ENCODE measurements at regions not wholly inside any gene's neighbourhood (a gene's known extent, or its start where the extent isn't known, plus 50 kb on each side); places are given as distances from the start of the nearest gene placed in this dataset.

DNA sequence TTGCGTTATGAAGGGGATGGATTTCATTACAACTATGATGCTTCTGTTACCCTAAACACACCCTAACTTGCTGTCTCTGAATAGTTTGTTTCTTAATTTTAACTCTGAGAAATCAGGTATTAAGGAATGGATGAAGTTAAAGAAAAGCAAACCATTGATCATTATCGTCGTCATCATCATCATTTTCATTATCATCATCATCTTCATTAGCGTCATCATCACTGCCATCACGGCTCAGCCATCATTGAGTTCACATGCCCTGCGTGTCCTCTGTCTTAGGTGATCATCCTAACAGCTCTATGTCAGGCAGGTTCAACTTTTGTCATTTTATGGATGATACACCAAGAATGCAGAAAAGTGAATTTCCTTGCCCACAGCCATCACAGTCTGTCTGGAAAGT, 477.5 kb upstream of the EEF2KMT start:
- Histone ChIP-seq H3K36me3 (ENCODE audit: control insufficient read depth, insufficient read depth, low read length) (no peaks in the 10 kb centered on the region), H2BK20ac (ENCODE audit: low read depth, low read length) (no peak overlapping the region), H3K9me1 (ENCODE audit: insufficient read depth, low read length) (no peaks in the 10 kb centered on the region), H2AFZ (replicated peaks; ENCODE audit: low read length, poor library complexity) (no peak overlapping the region), H3K4me1 (ENCODE audit: control insufficient read depth, insufficient read depth, low read length) (no peaks in the 10 kb centered on the region), H3K79me1 (ENCODE audit: low read depth in 1 of 2, low read length in 2 of 2) (no peaks in the 10 kb centered on the region), H2BK120ac (ENCODE audit: low read depth, low read length) (no peak overlapping the region), H3K27ac (ENCODE audit: insufficient read depth, low read length) (no peak overlapping the region), H3K4me2 (ENCODE audit: low read depth, low read length) (no peak overlapping the region), H2BK15ac (ENCODE audit: low read depth, low read length) (no peak overlapping the region), H3K56ac (ENCODE audit: extremely low read depth, insufficient read depth, low read length) (no peak overlapping the region), H4K20me1 (ENCODE audit: insufficient read depth, low read length) (no peaks in the 10 kb centered on the region), H3K9me3 (ENCODE audit: control insufficient read depth, insufficient read depth, low read length) (peaks cover 23% of the 10 kb centered on the region; the same call in 1 of the 2 replicates), H2AK9ac (replicated peaks; ENCODE audit: low read depth, low read length, poor library complexity) (no peak overlapping the region), H4K91ac (ENCODE audit: insufficient read depth, low read depth, low read length) (no peak overlapping the region), H4K8ac (ENCODE audit: low read depth in 2 of 2, low read length in 2 of 2) (no peak overlapping the region), H2BK5ac (ENCODE audit: low read depth, low read length, poor library complexity, severe bottlenecking) (no peak overlapping the region), H3K4me3 (ENCODE audit: insufficient read depth, low read depth, low read length) (no peak overlapping the region), H3K23ac (ENCODE audit: low read depth, low read length) (no peak overlapping the region), H2AK5ac (ENCODE audit: low read depth, low read length) (no peak overlapping the region), H3K27me3 (ENCODE audit: control insufficient read depth, insufficient read depth, low read length) (no peaks in the 10 kb centered on the region), H4K5ac (ENCODE audit: low read depth, low read length) (no peak overlapping the region), H3K9ac (ENCODE audit: low read depth, low read length) (no peak overlapping the region), H3K4ac (ENCODE audit: low read depth, low read length) (no peak overlapping the region), H3K18ac (ENCODE audit: low read depth, low read length) (no peak overlapping the region), H3K14ac (replicated peaks; ENCODE audit: low read depth, low read length) (no peak overlapping the region)
- in situ Hi-C loops (cut with MboI; ENCODE audit: low sequenced_read_pairs): no loop called here
- CTCF ChIA-PET: interaction anchor here (0.6 kb wide), 1 partner anchor 883 kb away, joined by 4 read pairs; no protein-coding TSS in a partner anchor
- ATAC-seq (ENCODE audit: low read depth) (no peak), DNase-seq (no peak)
- intact Hi-C loops (cut with micrococcal nuclease): no loop called here
- BruUV-seq (replicated peaks): no TSS peak
- POLR2A ChIA-PET (ENCODE audit: unreplicated experiment): no interaction called here
- 42% methylated on average over 3 of the region's 6 CpGs; no CpG with 5 or more reads in 1 of the 2 experiments for WGBS, 2 experiments (ENCODE audit: extremely low coverage in 2 of 2, insufficient read length in 1 of 2)
- no peak for TF ChIP-seq POLR2A (IDR thresholded peaks at IDR 0.05; ENCODE audit: low read depth, low read length)
- TF ChIP-seq BHLHE40 (IDR thresholded peaks at IDR 0.05; ENCODE audit: low read depth, low read length): no peak
- no peak for TF ChIP-seq CHD1 (IDR thresholded peaks at IDR 0.05; ENCODE audit: low read depth, low read length)
- no peak for TF ChIP-seq CEBPB (IDR thresholded peaks at IDR 0.05; ENCODE audit: low read depth, low read length)
- TF ChIP-seq, protein P1, sequence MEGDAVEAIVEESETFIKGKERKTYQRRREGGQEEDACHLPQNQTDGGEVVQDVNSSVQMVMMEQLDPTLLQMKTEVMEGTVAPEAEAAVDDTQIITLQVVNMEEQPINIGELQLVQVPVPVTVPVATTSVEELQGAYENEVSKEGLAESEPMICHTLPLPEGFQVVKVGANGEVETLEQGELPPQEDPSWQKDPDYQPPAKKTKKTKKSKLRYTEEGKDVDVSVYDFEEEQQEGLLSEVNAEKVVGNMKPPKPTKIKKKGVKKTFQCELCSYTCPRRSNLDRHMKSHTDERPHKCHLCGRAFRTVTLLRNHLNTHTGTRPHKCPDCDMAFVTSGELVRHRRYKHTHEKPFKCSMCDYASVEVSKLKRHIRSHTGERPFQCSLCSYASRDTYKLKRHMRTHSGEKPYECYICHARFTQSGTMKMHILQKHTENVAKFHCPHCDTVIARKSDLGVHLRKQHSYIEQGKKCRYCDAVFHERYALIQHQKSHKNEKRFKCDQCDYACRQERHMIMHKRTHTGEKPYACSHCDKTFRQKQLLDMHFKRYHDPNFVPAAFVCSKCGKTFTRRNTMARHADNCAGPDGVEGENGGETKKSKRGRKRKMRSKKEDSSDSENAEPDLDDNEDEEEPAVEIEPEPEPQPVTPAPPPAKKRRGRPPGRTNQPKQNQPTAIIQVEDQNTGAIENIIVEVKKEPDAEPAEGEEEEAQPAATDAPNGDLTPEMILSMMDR (conservative IDR thresholded peaks at IDR 0.05; ENCODE audit: low read depth, low read length): no peak
- no peak for TF ChIP-seq RCOR1 (IDR thresholded peaks at IDR 0.05; ENCODE audit: insufficient replicate concordance, low read length)
- no peak for TF ChIP-seq RAD21 (IDR thresholded peaks at IDR 0.05; ENCODE audit: low read length)
- TF ChIP-seq RFX5 (IDR thresholded peaks at IDR 0.05; ENCODE audit: low read depth, low read length): no peak
- dilution Hi-C loops (cut with HindIII; ENCODE audit: low sequenced_read_pairs, unreplicated experiment): no loop called here
